LNCaP clone FGC (cell line): ENCODE measurements at regions not wholly inside any gene's neighbourhood (a gene's known extent, or its start where the extent isn't known, plus 50 kb on each side); places are given as distances from the start of the nearest gene placed in this dataset.
"Not testable (repeated sequence)": the region's sequence is repeated elsewhere in the genome, so short reads cannot be mapped to it uniquely, and the experiment has no call there.

Experiments used
- DNase-seq: peaks from one replicate; pipeline ENCODE4 v3.0.0-alpha.2; 2011; ENCODE audit warnings: low read depth
- H3K4me3 ChIP-seq: 2 replicates; pipeline ENCODE4 v1.5.1; 2011; ENCODE audit warnings: mild to moderate bottlenecking, low read depth, low read length, control low read depth
- TF ChIP-seq, protein P1 (sequence below): IDR thresholded peaks from 2 replicates; pipeline ENCODE4 v1.5.1; 2012; ENCODE audit warnings: mild to moderate bottlenecking; ENCODE audit not compliant: control insufficient read depth, insufficient read depth; ENCODE audit errors: extremely low read depth

- no peak overlapping the region for H3K4me3 ChIP-seq
- DNase-seq, result no peak
- TF ChIP-seq, protein P1, sequence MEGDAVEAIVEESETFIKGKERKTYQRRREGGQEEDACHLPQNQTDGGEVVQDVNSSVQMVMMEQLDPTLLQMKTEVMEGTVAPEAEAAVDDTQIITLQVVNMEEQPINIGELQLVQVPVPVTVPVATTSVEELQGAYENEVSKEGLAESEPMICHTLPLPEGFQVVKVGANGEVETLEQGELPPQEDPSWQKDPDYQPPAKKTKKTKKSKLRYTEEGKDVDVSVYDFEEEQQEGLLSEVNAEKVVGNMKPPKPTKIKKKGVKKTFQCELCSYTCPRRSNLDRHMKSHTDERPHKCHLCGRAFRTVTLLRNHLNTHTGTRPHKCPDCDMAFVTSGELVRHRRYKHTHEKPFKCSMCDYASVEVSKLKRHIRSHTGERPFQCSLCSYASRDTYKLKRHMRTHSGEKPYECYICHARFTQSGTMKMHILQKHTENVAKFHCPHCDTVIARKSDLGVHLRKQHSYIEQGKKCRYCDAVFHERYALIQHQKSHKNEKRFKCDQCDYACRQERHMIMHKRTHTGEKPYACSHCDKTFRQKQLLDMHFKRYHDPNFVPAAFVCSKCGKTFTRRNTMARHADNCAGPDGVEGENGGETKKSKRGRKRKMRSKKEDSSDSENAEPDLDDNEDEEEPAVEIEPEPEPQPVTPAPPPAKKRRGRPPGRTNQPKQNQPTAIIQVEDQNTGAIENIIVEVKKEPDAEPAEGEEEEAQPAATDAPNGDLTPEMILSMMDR, result no peak
Measured at GRCh38 chr9:73095425-73095824, 56.2 kb upstream of the ANXA1 start.

- TF ChIP-seq, protein P1, result no peak
- DNase-seq, result no peak
- H3K4me3 ChIP-seq, result no peak overlapping the region
Measured at GRCh38 chr9:73093740-73094379, 57.8 kb upstream of the ANXA1 start.

DNA sequence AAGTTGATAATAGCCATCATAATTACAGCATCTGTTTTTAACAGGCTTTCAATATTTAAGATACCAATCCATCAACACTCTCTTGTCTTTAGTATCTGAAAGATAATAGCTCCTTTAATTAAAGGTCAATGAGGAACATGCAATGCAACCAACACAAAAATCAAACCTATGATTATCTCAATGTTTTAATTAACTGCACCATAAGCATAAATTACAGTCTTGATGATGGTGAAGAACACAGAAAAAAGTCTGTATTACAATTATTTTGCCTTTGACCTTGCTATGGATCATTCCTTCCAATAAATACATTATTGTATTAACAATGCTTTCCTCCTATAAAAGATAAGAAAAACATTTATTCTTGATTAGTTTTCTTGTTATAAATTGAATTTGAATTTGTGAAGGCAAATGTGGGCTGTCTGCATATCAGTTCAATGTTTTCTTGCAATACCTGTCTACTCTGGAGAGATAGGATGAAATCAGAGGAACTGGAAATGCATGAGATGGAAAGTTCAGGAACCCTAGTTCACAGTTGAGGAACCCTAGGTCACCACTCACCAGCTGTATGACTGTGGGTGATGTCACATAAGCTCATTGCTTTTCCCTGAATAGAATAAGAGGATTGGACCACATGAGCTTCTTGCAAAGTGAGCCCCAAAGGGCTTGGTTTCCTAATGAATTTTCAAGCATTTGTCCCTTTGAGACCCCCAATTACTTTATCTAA, 58.5 kb upstream of the ANXA1 start:
- no peak overlapping the region for H3K4me3 ChIP-seq
- DNase-seq, result no peak
- TF ChIP-seq, protein P1, result no peak

DNA sequence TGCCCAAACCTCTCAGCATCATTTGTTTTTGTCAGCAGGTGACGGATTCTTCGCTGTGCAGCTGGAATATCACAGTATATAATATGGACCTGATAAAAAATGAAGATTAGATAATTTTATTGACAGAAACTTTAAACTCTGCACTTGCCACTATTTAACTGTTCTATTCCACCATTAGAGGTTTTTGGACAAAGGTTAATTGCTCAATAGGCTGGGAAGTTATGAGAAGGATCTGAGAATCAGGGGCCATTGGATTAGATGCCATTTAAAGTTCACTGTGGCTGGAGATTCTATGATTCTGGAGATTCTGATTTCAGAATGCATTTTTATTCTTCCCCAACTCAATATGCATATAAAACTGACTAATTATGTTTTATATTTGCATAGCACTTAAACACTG, 59.8 kb upstream of the ANXA1 start:
- TF ChIP-seq, protein P1, result no peak
- no peak for DNase-seq
- no peak overlapping the region for H3K4me3 ChIP-seq

DNA sequence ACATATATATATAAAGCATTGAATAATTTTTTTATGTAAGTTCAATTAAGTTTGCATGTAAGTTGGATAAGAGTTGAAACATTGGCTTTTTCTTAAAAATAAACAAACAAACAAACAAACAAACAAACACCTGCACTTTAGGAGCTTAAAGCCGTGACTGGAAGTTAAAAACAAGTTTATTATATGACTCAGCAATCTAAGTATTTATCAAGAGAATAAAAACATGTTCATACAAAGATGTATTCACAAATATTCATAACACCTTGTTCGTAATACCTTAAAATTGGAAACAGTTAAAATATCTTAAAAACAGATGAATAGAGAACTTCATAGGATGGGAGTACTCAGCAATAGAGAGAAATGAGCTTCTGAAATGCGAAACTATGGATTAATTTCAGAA, 61.5 kb upstream of the ANXA1 start:
- TF ChIP-seq, protein P1, result no peak
- no peak for DNase-seq
- H3K4me3 ChIP-seq, result no peak overlapping the region

- H3K4me3 ChIP-seq, result no peak overlapping the region
- no peak for DNase-seq
- TF ChIP-seq, protein P1, result no peak
Measured at GRCh38 chr9:73089304-73089985, 62.2 kb upstream of the ANXA1 start.

GRCh38 chr9:73087876-73088275, 63.8 kb upstream of the ANXA1 start:
- DNase-seq, H3K4me3 ChIP-seq: not testable (repeated sequence)
